ENCODE measurements at regions not wholly inside any gene's neighbourhood (a gene's known extent, or its start where the extent isn't known, plus 50 kb on each side); places are given as distances from the start of the nearest gene placed in this dataset.

DNA sequence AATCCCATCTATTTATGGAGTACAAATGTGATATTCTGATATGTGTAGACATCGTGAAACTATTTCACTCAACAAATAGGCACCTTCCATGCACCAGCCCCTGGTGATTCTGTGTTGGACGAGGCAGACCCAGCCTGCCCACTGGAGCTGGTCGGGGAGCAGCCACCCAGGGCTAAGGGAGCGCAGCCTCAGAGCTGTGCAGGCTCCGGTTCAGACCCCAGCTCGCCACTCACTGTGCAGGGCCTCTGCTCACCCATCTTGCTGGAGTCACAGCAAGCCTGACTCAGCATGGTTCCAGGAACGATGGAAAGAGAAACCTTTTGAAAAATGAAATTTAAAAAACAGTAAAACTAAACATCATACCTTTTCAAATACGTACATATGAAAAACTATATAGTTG, 52.3 kb upstream of the BCL11B start:
- no peaks in the 10 kb centered on the region for H3K79me2 ChIP-seq (ENCODE audit: control insufficient read depth, insufficient read depth, low read length)

More for the DNA sequence above, 52.3 kb upstream of the BCL11B start:
- Histone ChIP-seq H3K9me3 (replicated peaks; ENCODE audit: control insufficient read depth, insufficient read depth, low read length) (no peaks in the 10 kb centered on the region), H3K4me3 (replicated peaks in 1 of 3; ENCODE audit: insufficient read depth in 1 of 3, low read depth in 1 of 3, low read length in 3 of 3) (no peak overlapping the region), H4K20me1 (replicated peaks; ENCODE audit: control insufficient read depth, extremely low read depth, insufficient read depth, low read length) (no peaks in the 10 kb centered on the region), H3K9ac (replicated peaks; ENCODE audit: extremely low read depth, insufficient read depth, low read length) (no peak overlapping the region), H3K36me3 (ENCODE audit: control insufficient read depth in 2 of 2, extremely low read depth in 1 of 2, insufficient read depth in 2 of 2, low read length in 2 of 2) (no peaks in the 10 kb centered on the region), H3K9me1 (replicated peaks; ENCODE audit: control insufficient read depth, extremely low read depth, insufficient read depth, low read length) (no peaks in the 10 kb centered on the region), H3K4me1 (ENCODE audit: control insufficient read depth, extremely low read depth, insufficient read depth, low read length) (no peaks in the 10 kb centered on the region), H3K27me3 (ENCODE audit: control insufficient read depth in 2 of 2, insufficient read depth in 2 of 2, low read length in 2 of 2) (no peaks in the 10 kb centered on the region), H3K27ac (ENCODE audit: insufficient read depth, low read depth, low read length) (no peak overlapping the region), H2AFZ (ENCODE audit: low read depth, low read length) (no peak overlapping the region), H3K4me2 (ENCODE audit: insufficient read depth, low read length) (no peak overlapping the region)
- FAIRE-seq = no peak
- dilution Hi-C loops (cut with MboI; ENCODE audit: extremely low pct_ligation_motif_present, low sequenced_read_pairs) (no loop called here), intact Hi-C loops (cut with micrococcal nuclease) (no loop called here)
- POLR2A ChIA-PET = no interaction called here
- no peak for TF ChIP-seq EZH2 (IDR thresholded peaks at IDR 0.05; ENCODE audit: borderline replicate concordance, low read depth, low read length, severe bottlenecking)
- TF ChIP-seq, protein P1, sequence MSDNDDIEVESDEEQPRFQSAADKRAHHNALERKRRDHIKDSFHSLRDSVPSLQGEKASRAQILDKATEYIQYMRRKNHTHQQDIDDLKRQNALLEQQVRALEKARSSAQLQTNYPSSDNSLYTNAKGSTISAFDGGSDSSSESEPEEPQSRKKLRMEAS (IDR thresholded peaks at IDR 0.05; ENCODE audit: insufficient read depth, insufficient read length) = no peak
- no peak for TF ChIP-seq POLR2A (IDR thresholded peaks at IDR 0.05; ENCODE audit: low read depth, low read length)
- TF ChIP-seq, protein P2, sequence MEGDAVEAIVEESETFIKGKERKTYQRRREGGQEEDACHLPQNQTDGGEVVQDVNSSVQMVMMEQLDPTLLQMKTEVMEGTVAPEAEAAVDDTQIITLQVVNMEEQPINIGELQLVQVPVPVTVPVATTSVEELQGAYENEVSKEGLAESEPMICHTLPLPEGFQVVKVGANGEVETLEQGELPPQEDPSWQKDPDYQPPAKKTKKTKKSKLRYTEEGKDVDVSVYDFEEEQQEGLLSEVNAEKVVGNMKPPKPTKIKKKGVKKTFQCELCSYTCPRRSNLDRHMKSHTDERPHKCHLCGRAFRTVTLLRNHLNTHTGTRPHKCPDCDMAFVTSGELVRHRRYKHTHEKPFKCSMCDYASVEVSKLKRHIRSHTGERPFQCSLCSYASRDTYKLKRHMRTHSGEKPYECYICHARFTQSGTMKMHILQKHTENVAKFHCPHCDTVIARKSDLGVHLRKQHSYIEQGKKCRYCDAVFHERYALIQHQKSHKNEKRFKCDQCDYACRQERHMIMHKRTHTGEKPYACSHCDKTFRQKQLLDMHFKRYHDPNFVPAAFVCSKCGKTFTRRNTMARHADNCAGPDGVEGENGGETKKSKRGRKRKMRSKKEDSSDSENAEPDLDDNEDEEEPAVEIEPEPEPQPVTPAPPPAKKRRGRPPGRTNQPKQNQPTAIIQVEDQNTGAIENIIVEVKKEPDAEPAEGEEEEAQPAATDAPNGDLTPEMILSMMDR (IDR thresholded peaks at IDR 0.05; ENCODE audit: extremely low read depth in 1 of 2, insufficient read depth in 1 of 2, low read depth in 1 of 2, low read length in 2 of 2) = no peak
- no peak for TF ChIP-seq POLR2AphosphoS5 (IDR thresholded peaks at IDR 0.05; ENCODE audit: insufficient read depth, low read depth, low read length)
- no peak for TF ChIP-seq MYC (IDR thresholded peaks at IDR 0.05; ENCODE audit: low read depth, low read length)
- no peak for TF ChIP-seq FOS (IDR thresholded peaks at IDR 0.05; ENCODE audit: borderline replicate concordance, insufficient read depth, low read length)
- no peak for TF ChIP-seq JUN (IDR thresholded peaks at IDR 0.05; ENCODE audit: borderline replicate concordance, insufficient read depth, insufficient read length, low read depth)
- no peak for TF ChIP-seq GATA2 (IDR thresholded peaks at IDR 0.05; ENCODE audit: insufficient read depth, insufficient read length, low read depth, low read length)
- CTCF ChIA-PET = interaction anchor here (0.5 kb wide), 1 partner anchor 223 kb away, joined by 3 read pairs; no protein-coding TSS in a partner anchor
- no TSS peak for BruUV-seq (replicated peaks)
- no peak for DNase-seq (ENCODE audit: low read depth, low spot score)
